ENCODE measurements at regions not wholly inside any gene's neighbourhood (a gene's known extent, or its start where the extent isn't known, plus 50 kb on each side); places are given as distances from the start of the nearest gene placed in this dataset.

DNA sequence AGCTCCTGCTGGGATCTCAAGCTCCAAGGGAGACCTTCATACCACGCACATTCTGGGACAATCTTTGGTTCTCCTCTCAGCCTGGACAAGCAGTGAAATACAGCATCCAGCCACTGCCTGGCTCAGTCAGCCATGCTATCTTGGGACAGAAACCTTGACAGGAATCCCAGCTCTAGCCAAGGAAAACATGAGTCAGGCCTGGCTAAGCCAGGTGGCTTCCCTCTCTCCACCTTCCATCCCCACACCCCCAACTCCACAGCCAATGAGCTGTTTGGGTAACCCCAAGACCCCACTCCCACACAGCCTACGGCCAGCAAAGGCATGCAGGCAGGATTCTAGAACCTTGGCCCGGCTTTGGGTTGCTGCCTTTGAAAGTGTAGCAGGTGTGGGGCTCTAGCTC, 64.9 kb downstream of the MCFD2 start:
- DNase-seq, result no peak

DNA sequence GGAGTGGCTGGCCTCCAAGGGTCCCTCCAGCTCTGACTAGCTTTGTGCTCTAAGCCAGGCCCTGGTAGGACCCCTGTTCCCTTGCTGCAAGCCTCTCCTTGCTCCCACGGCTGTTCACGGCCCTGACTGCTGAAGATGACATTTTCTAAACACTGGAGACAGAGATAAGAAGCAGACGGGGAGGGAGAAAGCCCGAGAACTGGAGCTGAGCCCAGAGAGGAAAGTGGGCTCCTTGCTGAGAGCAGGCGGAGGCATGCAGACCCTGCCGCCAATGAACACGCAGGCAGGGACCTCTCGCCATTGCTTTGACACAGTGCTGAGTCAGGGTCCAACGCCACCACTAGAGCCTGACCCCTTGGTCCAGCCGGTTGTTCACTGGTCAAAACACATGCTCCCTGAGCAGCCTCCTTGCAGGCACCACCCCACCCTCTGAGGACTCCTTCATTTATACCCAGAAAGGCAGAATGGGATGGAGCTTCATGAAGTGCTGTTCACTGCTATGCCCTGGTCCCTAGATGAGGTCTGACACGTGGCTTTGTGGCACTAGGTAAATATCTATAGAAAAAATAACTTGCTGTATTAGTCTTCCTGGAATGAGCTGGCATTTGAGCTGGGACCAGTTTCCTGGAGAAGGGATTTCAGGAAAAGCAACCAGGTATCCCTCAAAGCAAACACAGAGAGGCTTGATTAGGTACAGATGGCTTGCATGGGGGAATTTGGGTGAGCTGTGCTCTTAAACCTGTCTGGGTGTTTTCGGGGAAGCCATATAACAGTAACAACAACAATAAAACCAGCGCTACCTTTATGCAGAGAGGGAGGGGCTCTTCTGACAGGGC, 65.7 kb downstream of the MCFD2 start:
- no peak for DNase-seq

DNA sequence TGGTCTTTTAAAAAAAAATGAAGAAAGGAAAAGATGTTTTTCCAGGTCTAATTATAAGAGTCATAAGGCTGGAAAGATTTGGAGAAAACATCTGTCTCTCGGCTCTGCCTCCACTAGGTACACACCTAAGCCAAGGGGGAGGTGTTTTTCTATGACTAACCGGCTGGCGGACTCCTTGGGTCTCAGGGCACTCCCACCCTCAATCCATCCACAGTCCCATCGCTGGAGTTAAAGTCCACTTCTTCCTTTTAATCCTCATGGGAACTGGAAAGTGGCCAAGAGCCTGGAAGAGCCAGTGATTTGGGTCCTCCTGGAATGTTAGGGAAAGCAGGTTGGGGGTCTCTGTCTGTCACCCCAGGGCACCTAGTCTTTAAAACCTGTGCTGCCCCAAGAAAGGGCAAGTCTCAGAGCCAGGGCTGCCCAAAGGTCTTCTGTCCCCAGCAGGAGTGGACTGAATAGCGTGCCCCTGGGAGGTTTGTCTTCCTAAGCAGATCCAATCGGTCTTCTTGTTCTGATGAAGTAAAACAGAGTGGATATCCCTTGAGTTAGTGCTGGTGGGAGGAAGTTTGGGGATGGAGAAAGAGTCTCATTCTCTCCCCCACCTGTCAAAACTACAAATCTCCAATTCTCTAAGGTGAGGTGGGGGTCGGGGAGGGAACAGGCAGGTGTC, 66.4 kb downstream of the MCFD2 start:
- no peak for DNase-seq

DNA sequence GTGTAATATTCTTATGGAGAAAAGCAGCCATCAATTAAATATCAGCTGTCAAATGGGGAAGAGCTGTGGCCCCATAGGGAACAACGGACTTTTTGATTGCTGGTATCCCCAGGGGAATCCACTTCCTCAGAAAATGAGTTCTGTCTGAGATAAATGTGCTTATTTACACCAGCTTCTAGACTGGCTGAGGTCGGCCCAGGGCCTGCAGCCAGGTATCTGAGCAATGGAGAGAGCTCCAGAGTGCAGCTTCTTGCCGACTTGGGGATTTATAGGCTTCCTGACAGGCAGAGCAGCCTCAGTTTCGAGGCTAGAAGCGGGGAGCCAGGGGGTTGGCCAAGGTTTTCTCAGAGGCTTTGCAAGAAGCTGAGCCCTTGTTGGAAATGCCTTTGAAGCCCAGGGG, 67.2 kb downstream of the MCFD2 start:
- no peak for DNase-seq

DNA sequence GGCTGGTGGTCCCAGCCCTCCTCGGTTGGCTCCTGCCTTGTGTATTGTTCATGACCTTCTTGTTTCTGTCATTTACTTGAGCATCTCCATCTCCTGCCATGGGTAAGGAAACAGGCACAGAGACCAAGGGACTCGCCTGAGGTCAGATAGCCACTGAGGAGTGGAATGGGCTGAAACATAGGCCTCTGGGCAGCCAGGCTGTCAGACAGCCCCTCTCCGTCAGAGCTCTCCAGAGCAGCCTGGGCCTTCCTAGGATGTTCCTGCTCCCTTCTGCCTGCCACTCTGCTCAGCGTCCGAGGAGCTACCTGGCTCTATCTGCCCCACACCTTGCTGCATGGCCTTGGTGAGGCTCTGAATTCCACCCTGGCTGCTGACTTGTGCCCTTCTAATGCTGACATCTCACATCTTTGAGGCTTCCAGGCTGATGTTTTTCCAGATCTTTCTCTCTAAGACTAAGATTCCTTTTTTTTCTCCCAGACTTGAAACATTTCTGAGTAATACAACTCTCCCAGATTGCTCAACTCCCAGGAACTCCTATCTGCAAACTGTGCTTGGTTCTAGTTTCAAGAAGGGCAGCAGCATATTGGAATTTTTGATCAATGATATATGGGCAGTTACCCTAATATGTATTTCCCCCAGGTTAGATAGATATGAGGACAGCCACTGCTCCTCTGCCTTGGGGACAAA, 67.7 kb downstream of the MCFD2 start:
- DNase-seq, result no peak

DNA sequence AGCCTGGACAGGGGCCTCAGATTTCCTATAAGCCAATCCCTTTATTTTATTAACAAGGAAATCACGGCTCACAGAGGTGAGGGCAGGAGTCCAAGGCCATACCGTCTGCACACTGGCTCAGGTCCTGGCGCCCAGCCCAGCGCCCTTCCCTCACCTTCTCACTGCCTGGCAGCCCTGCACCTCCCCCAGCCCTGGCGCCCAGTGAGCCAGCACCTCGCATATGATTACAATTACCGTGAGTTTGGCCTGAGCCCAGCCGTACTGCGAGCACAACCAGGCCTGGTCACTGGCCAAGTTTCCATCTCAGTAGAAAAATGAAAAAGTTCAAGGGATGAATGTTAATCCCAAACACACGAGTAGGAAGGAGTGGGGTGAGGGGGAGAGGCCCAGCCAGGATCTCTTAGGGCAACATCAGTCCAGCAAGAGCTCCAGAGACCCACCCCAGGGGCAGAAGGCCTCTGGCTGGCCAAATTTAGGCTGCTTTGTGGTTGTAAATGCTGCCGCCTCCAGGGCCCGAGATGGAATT, 68.4 kb downstream of the MCFD2 start:
- peak; percentile 87 for DNase-seq

DNA sequence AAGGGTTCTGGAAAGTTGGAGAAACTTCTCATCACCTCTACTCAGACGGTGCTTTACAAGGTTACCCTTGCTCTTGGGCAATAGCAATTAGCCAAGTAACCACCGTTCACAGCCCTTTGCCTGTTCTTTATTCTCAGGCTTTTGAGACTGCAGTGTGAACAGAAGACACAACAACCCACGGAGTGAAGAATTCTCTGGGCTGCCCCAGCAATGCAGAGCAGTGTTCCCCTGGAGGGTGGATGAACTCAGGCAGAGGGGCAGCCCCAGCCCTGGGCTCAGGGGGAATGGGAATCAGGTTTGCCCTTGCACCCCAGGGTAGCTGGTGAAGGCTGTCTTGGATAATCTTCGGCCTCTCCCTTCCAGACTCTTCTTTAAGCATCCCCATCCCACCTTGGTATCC, 69.1 kb downstream of the MCFD2 start:
- DNase-seq, result no peak

DNA sequence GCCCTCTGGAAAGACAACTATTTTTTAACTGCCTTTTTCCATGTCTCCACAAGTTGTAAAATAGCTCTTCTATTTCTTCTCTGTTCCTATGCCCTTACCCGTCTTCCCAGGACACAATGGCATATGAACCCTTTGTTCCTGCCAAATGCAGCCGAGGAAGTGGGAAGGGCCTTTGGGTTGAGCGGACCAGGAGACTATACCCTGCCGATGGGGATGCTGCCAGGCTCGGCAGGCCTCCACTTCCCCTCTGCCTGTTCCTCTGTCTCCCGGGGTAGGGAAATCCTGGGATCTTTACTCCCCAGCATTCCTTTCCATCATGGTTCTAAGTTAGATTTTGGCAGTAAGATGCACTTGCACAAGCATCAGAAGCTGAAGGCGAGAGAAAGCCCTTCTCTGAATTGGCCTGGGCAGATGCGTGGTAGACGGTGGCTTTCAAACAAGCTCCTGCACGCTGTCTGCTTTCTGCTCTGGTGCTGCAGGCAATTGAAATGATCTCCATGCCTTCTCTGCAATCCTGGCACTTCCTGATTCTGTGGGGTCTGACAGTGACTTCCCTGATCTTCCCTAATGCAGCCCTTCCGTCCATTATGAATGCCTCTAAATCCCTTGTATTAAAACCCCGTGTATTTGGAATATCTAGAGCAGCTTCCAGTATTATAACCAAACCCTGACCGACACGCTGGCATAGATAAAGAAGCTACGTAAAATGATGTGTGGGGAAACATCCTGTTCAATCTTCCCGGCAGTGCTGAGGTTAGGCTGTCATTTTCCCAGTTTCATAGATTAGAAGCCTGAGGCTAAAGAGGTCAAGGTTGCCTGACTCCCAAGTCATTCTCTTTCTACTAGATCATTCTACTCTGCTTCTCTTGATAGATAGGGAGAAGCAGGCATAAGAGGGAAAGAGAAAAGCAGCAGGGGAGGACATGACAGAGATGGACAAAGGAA, 69.8 kb downstream of the MCFD2 start:
- no peak for DNase-seq

DNA sequence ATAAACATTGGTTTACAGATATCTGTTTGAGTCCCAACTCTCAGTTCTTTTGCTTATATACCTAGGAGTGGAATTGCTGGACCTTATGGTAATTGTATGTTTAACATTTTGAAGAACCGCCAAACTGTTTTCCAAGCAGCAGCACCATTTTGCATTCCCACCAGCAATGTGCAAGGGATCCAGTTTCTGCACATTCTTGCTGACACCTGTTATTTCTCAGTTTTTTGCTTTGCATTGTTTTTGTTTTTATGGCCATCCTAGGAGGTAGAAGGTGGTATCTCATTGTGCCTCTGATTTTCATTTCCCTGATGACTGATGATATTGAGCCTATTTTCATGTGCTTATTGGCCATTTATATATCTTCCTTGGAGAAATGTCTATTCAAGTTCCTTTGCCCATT, 71.2 kb downstream of the MCFD2 start:
- no peak for DNase-seq

DNA sequence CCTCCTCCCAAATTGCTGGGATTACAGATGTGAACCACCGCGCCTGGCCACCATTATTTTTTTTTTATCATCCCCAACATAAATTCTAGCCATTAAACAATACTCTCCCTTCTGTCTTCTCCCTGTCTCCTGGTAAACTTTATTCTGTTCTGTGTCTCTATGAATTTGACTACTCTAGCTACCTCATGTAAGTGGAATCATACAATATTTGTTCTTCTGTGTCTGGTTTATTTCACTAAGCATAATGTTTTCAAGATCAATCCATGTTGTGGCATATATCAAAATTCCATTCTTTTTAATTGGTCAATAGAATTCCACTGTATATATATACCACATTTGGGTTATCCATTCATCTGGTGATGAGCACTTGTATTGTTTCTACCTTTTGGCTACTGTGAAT, 71.6 kb downstream of the MCFD2 start:
- DNase-seq, result no peak

DNA sequence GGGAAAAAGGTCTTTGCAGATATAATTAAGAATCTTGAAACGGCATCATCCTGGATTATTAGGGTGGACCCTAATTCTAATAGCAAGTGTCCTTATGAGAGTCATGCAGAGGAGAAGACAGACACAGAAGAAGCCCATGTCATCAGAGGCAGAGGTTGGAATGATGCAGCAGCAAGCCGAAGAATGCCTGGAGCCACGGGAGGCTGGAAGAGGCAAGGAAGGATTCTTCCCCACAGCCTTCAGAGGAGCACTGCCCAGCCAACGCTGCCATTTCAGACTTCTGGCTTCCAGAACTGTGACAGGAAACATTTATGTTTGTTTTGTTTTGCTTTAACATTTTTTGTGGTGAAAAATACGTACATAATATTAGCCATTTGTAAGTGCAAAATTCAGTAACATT, 72.3 kb downstream of the MCFD2 start:
- DNase-seq, result no peak

DNA sequence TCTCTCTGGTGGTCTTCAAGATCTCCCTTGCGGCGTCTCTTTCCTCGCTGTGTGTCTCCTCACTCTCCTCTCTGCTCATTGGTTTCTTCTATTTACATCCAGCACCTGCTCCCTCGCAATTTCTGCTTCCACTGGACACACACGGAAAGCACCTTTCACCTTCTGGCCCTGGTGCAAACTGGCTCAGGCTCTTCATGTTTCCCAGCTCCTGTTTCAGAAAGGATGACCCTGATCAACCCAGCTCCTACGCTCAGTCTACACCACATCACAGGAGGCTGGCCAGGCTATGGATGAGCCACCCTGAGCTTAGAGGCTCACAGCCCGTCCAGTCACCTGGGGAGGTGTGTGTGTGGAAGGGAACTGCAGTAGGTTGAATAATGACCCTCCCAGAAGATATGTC, 72.7 kb downstream of the MCFD2 start:
- no peak for DNase-seq

DNA sequence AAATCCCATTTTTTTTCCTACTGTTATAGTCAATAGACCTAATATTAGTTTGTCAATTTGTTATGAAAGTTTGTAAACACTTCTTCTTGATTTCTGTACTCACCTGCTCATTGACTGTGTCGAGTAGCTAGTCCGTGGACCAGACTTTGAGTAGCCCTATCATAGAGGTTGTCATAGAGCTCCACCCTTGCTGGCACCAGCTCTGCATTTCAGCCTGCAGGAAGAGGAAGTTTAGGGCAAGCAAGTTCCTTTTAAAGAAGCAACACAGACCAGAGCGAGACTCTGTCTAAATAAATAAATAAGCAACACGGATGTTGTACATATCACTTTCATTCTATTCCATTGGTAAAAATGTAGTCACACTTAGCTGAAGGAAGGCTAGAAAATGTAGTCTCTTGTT, 74.0 kb downstream of the MCFD2 start:
- no peak for DNase-seq

DNA sequence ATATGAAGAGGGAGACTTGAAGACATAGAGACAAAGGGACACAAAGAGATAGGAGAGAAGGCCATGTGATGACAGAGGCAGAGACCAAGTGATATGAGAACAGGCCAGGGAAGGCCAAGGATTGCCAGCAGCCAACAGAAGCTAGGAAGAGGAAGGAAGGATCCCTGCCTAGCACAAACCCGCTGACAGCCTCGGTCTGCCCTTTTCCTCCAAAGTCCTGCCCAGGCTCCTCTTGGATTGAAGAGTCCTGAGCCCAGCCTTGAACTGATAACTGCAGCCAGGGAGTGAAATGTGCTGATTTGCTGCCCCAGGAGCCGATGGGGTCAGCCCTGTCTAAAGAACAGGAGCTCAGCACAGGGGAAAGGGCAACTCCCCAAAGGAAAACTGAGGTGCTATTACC, 76.6 kb downstream of the MCFD2 start:
- DNase-seq, result no peak

DNA sequence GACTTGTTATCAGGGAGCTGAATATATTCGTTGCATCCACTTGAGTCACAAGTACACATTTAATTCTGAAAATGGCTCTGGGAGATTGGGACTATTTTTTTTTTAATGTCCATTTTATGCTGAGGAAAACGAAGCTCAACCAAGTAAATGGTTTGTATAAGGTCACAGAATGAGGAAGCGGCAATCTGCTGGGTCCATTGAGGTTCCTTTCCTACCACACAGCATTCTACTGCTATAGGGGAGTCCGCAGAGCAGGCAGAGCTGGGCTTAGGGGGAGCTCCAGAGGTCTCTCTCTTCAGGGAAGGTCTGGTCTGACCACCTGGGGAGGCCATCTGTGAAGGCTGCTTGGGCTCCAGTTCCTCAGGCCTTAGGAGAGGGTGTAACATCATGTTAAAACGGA, 77.9 kb downstream of the MCFD2 start:
- DNase-seq, result no peak

DNA sequence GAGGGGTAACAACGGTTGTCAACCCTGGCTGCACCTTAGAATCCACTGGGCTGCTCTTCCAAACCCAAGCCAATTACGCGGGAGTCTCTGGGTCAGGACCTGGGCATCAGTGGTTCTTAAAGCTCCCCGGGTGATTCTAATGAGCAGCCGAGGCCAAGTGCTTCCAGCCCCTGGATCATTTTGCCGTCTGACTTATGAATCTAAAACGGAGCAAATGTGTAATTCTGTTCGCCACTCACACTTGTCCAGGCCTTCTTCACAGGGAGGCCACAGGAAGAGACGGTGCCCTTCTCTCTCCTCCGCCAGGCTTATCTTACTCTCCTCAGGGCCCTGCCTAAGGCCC, 78.5 kb downstream of the MCFD2 start:
- DNase-seq, result no peak

DNA sequence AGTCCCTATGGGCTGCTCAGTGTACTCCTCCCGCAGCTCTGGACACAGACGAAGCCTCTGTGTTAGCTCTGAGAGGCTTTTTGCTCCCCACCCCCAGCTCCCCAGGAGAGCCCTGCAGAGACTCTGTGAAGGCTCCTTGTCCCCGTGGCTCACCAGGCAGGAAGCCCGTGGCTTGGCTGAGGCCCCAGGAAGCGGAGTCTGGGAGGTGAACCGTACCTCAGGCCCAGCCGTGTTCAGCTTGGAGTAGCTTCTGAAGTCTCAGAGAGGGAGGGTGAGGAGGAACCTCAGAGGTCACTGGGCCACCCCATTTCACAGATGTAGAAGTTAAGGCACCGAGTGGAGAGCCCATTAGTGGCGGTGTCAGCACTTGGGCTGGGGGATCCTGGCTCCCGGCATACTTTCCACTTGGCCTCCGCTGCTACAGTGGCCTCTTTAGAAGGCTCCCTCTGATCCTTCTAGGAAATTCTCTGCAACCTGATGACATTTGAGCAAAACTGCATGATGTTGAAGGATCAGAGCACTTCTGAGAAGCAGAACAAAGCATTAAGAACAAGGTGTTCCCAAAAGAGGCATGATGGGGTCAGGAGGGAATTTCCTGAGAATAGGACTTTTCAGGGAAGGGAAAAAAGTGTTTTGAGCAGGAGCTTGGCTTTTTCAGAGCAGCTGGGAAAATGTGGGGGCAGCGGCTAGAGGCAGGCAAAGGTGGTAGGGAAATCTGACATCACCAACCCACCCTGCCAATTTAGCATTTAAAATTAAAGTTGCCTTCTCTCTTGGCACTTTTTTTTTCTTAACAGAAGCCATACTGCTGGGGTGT, 79.1 kb downstream of the MCFD2 start:
- DNase-seq, result no peak

DNA sequence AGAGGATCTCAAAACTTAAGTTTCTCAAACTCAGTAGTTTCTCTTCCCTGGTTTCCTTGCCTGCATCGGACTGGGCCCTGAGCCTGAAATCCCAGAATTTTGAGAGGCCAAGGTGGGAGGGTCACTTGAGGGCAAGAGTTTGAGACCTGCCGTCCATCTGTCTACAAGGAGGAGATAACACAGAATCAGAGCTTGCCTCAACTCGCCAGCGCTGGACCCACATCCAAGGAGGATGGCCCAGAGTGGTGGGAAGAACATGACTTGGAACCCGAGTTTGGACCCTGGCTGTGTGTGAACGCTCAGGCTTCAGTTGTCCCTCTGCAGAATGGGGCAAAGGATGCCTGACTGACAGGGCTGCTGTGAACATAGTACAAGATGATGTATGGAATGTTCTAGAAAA, 80.1 kb downstream of the MCFD2 start:
- no peak for DNase-seq

DNA sequence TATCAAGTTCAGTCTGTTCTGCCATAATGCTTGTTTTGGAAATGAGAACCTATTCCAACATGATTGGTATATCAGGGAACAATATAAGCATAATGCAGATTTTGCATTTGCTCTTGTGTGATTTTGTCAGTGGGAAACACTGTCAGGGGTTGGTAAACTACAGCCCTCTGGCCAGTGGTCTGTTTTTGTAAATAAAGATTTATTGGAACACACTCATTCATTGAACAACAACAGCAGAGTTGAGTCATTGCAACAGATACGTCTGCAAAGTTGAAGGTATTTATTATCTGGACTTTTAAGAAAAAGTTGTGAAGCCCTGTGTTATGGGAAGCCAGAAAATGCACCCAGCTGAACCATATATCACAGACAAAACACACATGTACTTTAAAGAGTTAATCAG, 83.1 kb downstream of the MCFD2 start:
- no peak for DNase-seq

DNA sequence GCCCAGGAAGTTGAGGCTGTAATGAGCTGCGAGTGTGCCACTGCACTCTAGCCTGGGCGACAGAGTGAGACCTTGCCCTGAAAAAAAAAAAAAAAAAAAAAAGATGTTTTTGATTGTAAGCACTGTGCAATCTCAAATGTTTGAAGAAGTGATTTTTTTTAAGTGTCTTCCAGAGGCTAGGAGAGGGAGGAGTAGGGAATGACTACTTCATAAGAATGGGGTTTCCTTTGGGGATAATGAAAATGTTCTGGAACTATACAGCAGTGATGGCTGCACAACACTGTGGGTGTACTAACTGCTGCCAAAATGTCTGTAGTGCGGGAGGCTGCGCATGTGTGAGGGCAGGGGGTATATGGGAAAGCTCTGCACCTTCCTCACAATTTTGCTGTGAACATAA, 83.7 kb downstream of the MCFD2 start:
- no peak for DNase-seq

DNA sequence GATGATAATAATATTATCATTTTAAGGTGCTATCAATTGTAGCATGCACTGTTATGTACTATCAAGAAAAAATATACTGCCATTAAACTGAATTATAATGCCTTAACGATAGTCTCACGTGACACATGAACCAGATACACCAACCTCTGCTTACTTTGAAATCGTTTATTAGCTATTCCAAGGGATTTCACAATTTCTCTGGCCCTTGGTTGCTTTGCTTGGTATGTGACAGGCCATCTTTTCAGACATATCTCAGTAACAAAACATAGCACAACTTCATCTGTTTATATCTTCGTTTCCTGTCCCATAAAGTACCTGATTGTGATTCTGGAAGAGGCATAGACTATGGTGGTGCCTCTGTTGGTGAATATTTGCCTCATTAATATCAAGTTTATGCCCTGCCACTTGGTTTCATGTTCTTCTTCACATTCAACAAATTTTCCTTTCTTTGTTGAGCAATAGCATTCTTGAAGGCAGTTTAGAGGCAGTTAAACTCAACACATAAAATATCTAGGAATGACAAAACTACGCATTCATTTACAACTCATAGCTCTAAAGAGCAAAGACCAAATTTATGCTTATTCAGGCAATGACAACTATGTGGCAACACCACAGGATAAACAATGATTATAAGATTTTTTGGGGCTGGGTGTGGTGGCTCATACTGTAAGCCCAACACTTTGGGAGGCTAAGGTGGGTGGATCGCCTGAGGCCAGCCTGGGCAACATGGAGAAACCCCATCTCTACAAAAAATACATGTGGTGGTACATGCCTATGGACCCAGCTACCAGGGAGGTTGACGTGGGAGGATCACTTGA, 84.3 kb downstream of the MCFD2 start:
- no peak for DNase-seq
